Epithelial cell of prostate (primary cell): ENCODE measurements at regions not wholly inside any gene's neighbourhood (a gene's known extent, or its start where the extent isn't known, plus 50 kb on each side); places are given as distances from the start of the nearest gene placed in this dataset.
A peak's percentile ranks its signal among the peaks of the same experiment; 100 is the strongest.

ENCODE experiments used
- DNase-seq: peaks from one replicate; pipeline ENCODE4 v3.0.0-alpha.2; 2011; ENCODE audit warnings: low read depth, low spot score
- H3K27ac ChIP-seq: fragments of 450-650 bp; 2 replicates; pipeline ENCODE4 v1.5.1; 2017; ENCODE audit warnings: mild to moderate bottlenecking

DNA sequence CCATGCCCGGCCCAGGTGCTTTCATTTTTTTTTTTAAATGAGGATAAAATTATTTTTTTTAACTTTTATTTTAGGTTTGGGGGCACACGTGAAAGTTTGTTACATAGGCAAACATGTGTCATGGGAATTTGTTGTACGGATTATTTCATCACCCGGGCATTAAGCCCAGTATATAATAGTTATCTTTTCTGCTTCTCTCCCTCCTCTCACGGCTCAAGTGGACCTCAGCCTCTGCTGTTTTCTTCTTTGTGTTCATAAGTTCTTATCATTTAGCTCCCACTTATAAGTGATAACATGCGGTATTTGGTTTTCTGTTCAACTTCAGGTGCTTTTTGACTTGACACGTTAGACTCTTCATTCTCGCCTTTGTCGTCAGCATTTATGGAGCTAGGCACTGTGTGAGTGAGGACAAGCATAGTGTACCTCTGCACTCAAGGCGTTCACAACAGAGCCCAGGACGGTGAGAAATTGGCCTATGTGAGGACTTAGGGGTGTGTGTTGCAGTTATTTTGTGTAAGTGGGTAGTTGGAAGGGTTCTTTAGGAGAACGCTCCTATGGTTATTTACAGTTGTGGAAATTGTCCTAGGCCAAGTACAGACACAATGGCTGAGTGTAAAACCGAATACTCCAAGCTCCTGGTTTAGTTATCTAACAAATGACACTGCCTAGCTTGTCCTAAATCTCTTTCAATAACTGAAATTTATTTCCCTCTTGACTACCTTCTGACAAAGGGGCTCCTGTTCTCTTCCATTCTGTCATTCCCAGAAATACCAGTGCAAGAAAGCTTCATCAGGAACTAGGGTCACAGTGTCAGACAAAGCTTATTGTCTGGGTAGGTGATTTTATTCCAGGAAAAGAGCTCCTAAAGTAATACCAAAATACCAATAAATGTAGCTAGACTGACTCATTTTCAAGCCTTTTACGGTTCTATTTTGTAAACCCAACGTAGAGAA lies 200.5 kb upstream of the PRICKLE1 start:
- DNase-seq, result no peak
- no peak overlapping the region for H3K27ac ChIP-seq

DNA sequence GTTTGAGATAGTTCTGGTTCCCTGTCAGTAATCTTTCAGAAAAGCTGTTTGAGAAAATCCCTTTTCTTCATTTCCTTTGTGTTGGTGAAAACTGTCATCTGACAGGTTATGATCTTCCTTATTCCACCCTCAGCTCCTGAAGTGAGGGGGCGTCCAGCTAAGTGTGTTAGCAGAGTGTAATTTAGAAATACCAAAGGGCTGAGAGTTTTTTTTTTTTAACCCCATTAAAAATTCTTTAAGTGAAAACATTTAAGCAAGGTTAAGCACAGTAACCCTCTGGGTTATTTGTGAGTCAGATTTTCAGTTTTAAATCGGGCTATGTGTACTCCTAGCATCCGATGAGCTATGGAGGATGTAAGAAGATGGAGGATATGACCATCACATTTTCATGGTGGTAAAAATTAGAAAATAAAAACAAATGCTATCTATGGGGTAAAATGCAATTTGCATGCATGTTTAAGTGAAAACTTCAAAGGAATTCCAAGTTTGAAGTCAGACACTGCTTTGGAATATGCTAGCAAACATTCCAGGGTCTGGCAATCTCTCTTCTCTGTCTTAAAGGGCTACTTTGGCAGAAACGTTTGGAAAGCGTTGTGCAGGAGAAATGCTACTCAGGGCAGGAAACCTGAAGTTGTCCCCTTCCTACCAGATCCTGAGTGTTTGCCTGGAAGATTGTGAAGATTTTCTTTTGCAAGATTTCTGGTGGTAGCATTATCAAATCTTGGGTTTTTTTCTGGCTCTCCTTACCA lies 197.0 kb upstream of the PRICKLE1 start:
- H3K27ac ChIP-seq, result no peak overlapping the region
- no peak for DNase-seq

DNA sequence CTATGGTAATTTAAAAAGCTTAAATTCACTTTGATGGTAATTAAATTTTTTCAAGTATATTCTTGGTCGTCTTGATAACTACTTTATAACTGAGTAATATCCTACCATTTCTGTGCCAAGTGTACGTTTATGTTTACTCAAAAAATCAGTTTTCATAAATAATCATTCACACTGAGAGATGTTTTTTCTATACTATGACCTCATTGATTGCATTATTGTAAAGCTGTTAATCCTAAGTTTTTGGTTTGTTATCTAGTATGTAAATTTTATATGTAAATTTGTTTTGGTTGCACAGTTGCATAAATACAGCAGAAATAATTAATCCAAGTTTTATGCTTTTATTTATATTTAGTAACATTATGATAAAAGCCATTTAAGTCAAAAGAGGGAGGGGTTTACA lies 196.4 kb upstream of the PRICKLE1 start:
- H3K27ac ChIP-seq, result no peak overlapping the region
- no peak for DNase-seq

DNA sequence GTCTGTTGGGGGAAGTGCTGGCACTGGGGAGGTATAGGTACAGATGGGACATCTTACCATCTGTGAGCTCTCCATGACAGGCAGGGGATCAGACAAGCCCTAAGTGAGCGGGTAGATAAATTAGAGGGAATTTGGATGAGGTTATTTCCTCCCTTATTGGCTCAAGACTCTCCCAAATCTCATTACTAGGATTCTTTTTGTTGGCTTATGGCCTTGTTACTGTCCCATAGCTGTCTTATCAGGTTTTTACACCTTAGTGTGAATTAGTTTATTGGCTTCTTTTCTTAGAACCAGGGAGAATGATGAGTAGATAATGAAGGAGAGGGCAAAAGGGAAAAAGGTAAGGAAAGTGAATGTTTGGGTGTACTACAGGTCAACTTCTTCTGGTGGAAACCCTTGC lies 191.1 kb upstream of the PRICKLE1 start:
- H3K27ac ChIP-seq, result no peak overlapping the region
- no peak for DNase-seq

DNA sequence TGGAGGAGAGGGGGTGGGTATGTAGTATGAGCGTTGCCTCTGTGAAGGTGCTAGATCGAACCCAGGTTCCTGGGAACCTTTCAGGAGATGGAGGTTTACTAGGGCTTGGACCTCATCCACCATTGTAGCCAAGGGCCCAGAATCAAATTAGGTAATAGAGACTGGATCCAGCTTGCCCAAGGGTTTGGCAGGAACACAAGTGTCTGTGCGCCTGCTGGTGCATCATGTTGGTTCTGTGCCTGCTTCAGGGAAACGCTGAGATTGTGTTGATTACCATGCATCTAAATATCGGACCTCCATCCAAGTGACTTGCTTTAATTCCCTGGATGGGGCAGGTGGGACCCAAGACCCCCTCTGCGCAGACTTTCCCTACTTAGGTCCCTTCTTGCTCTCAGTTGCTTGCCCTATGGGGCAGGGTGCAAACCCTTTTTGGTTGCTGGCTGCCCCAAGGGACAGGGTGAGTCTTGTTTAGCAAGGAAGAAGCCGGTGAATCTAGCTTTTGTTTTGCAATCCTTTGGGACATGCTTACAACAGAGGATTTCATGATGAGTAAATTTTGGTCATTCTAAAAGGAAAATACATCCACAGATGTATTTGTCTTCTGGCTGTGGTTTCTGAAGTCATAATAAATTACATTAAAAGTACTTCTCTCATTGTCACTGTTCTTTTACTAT lies 189.8 kb upstream of the PRICKLE1 start:
- H3K27ac ChIP-seq, result peak overlapping the region; percentile 20
- DNase-seq, result peak; percentile 49

DNA sequence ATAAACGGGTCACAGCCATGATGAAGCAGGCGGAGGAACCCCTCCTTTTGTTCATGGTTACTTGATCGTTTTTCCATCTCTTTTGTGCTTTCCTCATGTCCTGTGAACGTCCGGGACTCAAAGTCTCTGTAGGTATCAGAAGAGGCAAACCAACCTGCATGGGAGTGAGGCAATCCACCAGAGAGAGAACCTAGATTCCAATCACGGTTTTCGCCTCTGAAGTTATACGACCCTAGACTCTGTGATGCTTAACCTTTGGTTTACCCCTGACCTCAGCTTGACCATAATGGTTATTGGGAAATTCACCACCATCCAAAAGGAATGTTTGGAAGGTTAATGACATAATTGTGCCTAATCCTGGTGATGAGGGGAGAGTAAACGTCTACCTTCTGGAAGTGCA lies 186.8 kb upstream of the PRICKLE1 start:
- no peak overlapping the region for H3K27ac ChIP-seq
- no peak for DNase-seq

DNA sequence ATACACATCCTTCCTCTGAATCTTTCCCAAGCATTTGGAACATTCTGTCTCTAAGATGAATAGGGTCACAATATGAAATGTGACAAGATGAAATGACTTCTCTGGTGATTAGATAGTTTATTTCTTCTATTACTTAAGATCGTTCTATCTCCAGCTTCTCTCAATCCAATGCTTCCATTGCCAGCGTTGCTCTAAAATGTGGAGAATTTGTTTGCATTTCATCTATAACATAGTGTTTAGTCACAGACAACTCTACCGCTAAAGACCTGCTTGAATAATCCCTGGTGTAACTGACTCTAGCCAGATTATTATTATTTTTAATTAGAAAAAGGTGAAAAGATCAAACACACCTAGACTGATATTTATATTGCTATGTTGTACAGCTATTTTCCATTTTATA lies 184.7 kb upstream of the PRICKLE1 start:
- H3K27ac ChIP-seq, result no peak overlapping the region
- DNase-seq, result no peak

DNA sequence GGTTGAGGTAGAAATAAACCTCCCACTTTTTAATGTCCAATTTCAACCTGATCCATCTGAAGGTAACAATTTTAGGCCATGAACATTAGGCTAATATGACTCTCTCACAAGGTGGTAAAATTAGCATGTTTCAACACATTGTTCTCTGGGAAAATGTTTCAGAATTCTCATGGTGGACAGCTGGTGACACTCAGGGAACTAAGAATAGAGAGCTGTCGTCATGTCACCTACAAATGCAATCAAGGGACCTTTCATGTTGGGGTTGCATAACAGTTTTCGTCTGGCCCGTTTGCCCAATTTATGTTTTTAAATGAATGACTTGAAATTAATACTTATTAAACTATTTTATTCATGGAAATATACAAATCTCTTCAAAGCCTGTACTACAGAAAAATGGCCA lies 180.7 kb upstream of the PRICKLE1 start:
- no peak overlapping the region for H3K27ac ChIP-seq
- no peak for DNase-seq

DNA sequence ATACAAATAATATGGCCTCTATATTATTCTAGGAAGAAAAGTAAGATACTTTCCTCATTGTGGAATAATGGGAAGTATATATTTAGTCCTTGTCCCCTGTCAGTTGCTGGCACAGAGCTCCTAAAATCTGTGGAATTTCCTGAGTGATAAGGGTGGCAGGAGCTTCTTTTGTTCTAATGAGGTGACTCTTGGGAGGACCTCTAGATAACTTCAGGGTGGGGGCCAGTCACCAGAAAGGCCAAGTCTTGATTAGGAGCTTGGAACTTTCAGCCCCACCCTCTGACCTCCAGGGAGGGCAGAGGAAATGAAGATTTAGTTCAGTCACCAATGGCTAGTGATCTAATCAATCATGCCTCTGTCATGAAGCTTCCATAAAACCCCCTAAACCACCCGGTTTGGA lies 179.9 kb upstream of the PRICKLE1 start:
- DNase-seq, result no peak
- no peak overlapping the region for H3K27ac ChIP-seq

DNA sequence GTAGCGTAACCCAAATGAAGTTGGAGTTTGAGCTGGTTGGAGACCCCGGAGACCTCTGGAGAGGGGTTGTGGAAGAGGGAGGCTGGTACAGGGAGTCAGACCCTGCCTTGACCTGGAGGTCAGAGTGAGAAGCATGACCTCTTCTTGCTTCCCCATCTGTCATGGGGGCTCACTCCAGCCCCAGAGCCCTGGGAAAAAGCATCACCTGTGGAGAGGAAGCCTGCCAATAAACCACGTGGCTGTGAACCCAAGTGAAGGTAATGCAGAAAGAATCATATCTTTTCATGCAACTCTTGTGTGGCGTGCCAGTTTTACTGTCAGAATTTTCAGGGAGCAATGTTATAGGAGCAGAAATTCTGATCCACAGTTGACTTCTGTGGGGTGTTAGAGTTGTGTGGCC lies 178.5 kb upstream of the PRICKLE1 start:
- H3K27ac ChIP-seq, result no peak overlapping the region
- DNase-seq, result no peak

DNA sequence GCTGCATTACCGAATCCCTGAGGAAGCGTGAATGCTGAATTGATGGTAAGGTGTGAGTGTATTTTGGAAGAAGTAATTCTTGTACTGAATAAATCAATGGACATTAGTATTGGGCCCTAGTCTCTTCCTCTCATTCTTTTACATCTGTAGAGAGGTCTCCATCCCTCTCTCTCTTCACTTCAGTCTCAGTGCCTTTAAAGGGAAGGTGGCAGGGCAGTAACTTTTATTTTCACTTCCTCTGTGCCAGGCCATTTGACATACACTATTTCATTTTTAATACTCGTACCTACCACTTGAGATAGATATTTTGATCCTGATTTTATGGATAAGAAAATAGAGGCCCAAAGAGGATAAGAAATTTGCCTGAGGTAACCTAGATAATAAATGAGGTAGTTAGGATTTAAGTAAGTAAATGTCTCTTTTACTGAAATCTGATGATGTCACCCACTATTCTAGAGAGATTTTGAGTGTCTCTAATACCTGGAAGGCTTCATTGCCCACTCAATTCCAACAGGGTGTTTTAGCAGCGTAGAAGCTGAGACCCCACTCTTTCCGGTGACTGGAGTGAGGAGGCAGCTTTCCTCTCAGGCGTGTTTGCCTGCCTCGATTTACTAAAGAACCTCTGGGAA lies 177.9 kb upstream of the PRICKLE1 start:
- H3K27ac ChIP-seq, result no peak overlapping the region
- no peak for DNase-seq

DNA sequence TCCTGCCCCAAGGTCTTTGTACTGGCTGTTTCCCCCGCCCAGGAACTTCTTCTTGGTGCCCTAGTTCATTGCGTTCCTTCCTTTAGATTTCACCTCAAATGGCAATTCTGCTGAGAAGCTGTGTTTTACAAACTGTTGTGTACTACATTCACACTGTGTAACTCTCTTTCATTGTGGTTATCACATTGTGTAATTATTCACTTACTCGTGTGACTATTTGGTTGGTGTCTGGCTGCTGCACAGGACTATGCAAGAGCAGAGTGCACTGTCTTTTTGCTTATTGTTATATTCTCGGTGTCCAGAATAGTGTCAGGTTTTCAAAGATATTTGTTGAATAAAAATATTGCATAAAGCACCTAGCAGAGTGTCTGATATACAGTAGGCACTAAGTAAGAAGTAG lies 177.2 kb upstream of the PRICKLE1 start:
- H3K27ac ChIP-seq, result no peak overlapping the region
- no peak for DNase-seq

DNA sequence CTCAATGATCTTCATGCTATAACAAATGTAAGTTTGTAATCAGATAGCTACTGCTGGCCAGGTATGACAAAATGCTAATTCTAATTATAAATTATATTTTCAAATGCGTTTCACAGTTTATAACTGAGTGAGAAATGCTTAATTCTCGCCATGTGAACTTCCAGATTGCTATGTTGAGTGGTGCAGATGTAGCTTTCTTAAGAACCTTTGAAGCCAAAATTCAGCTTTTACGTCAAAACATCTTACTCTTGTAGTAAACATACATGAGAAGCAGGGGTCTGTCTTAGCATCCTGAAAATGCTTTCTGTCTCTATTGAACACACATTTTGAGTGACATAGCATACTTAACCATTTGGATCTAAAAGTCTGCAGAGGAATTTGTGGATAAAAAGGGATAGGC lies 176.5 kb upstream of the PRICKLE1 start:
- no peak for DNase-seq
- H3K27ac ChIP-seq, result no peak overlapping the region

DNA sequence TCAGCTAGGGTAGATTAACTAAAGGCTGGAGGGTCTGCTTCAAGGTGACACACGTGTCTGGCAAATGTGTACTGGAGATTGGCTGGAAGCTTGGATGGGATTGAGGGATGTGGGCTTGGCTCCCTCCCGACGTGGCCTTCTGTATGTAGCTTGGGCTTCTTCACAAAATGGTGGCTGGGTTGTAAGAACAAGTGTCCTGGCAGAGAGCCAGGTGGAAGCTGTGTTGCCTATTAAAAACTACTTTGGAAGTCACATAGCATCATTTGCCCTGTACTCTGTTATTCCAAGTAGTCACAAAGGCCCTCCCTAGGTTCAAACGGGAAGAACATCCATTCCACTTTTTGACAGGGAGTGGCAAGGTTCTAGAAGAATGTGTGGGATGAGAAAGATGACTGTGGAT lies 174.1 kb upstream of the PRICKLE1 start:
- DNase-seq, result no peak
- H3K27ac ChIP-seq, result no peak overlapping the region

DNA sequence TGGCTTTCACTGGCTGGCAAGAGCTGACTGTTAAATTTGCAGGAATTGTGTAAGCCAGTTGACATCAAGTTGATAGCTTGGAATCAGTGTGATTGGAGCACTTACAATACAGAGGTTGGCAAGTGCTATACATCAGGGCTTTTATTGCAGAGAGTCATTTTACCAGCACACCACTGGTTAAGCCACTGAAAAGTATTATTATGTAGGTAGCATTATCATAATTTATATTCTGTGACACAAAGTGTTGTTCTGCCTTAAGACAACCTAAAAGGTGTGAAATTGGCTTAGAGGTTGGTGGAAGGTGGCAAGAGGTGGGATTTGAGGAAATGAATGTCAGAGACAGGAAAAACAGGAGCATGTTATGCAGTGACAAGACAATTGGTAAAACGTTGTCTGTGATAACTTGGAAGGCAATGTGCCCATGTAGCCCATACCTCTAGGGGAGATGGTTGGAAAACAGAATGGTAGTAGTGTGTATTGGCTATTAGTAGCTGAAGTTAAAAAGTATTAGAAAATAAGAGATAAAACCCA lies 172.9 kb upstream of the PRICKLE1 start:
- H3K27ac ChIP-seq, result no peak overlapping the region
- DNase-seq, result no peak

DNA sequence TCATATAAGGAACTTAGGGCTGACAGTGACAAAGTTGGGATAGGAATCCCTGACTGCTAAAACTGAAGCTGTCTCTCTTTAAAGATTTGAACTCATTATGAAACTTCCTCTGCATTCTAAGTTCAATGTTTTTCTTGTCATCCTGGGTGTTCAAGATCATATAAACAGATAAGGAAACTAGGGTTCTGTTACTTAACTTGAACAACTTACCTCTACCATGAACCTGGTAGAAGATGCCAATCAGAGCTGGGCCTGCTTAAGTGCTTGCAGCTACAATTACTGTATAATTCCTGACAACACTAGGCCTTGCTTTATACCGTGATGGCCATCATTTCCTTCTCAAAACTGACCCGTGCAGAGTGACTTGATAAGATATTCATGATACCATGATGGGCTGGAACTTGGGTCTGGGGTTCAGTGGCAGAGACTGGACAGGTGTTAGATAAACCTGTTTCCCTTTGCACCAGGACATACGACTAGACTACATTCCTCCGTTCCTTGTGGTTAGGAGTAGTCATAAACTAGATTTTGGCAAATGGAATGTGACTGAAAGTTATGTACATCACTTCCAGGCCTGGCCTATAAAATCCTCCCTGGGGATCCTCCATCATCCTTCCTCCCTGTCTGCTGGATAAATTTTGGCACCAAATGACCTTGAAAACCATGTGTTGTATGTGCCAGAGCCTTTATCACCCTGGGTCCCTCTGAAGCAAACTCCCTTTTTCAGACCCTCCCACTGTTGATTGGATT lies 172.2 kb upstream of the PRICKLE1 start:
- DNase-seq, result no peak

DNA sequence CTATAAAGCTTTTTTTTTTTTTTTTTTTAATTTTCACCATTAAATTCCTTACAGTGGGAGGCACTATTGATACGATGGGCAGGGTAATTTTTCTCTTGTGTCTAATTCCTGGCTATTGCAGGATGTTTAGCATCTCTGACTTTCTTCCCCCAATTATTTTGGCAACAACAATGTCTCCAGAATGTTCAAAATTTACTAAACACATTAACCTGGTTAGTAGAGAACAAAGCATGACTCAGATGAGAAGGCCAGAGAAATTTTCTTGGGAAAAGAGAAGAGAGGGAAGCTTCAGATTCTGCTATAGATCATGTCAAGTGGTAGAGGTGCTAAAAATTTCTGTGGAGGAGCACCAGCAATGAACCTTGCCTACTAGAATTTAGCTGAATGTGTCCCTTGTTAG lies 171.5 kb upstream of the PRICKLE1 start:
- DNase-seq, result no peak
- H3K27ac ChIP-seq, result no peak overlapping the region

More for the DNA sequence above, 172.2 kb upstream of the PRICKLE1 start:
- H3K27ac ChIP-seq, result no peak overlapping the region

DNA sequence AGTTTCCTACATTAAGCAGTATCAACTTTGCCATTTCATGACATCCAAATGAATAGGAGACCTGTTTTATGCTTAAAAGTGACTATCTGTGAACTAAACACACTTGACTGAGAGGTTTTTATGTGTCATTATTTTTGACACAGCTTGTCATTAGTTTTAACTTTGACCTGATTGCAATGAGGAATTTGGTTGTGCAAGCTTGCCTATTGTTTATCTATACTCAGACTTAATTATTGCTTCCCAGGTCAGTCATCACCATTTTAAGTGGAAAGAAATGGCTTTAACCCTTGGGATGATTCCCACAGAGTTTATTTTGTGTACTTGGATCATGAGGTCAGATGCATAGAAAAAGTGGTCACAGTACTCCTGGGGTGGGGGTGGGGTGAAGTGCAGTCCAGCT lies 171.0 kb upstream of the PRICKLE1 start:
- no peak for DNase-seq
- H3K27ac ChIP-seq, result no peak overlapping the region

DNA sequence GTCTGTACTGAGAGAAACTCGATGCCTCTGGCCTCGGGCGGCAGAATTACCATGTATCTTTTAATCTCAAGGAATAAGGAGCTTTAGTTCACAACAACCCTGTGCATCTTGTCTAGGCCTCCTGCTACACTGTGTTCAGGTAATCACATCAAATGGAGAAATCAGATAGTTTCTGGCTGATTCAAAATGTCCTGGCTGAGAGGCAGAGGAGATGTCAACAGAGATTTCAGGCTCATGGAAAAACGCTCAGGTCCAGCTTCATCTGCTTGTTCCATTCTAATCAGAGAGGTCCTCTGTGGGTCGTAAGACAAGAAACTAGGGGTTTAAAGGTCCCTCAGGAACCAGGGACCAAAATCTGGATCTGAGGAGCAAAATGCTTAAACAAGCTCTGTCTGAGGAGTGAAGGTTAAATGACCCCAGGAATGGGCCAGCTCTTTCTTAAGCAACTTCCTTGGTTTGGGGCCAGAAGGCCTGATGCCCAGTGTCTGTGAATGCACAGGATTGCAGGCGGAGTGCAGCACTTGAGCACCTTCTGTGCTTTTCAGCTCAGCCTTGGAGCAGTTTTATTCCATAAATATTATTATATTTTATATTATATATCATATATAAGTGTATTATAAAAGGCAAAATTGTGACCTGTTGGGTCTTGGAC lies 170.2 kb upstream of the PRICKLE1 start:
- H3K27ac ChIP-seq, result peak overlapping the region; percentile 41
- no peak for DNase-seq
